ES-I3 (cell line): ENCODE measurements at regions not wholly inside any gene's neighbourhood (a gene's known extent, or its start where the extent isn't known, plus 50 kb on each side); places are given as distances from the start of the nearest gene placed in this dataset.

ENCODE experiments used
- H3K36me3 ChIP-seq: 2 replicates; pipeline ENCODE4 v1.6.1; 2013; ENCODE audit warnings: mild to moderate bottlenecking, low read length, control low read depth, moderate library complexity; ENCODE audit not compliant: insufficient read depth
- H3K4me1 ChIP-seq: 2 replicates; pipeline ENCODE4 v1.6.1; 2013; ENCODE audit warnings: mild to moderate bottlenecking, control low read depth, low read length; ENCODE audit not compliant: insufficient read depth
- H3K9ac ChIP-seq: 2 replicates; pipeline ENCODE4 v1.6.1; 2013; ENCODE audit warnings: low read depth, mild to moderate bottlenecking, low read length, moderate library complexity
- H3K9me3 ChIP-seq: 2 replicates; pipeline ENCODE4 v1.6.1; 2013; ENCODE audit warnings: mild to moderate bottlenecking, low read length, moderate library complexity; ENCODE audit not compliant: control insufficient read depth, insufficient read depth

DNA sequence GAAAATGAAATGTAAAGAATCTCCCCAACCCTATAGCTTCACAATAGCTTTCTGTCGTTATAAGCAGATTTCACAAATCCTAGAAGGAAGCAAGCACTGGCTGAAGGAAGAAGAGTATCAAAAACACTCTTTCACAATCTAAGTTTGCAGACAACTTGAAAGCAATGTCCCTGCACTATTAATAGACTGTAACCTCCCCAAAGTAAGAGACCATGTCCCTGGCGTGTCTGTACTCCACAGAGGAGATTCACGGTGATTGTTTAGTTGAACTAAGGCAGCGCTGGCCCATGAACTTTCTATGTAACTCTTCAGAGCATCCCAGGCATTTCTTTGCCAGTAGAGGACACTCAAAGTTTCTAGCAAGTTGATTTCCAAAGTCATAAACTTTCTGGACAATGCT is 128.0 kb upstream of the HNRNPA3 start:
- Histone ChIP-seq H3K9me3 (no peaks in the 10 kb centered on the region), H3K36me3 (no peaks in the 10 kb centered on the region), H3K9ac (no peak overlapping the region), H3K4me1 (no peaks in the 10 kb centered on the region)

GRCh38 chr2:177088529-177088928 is 124.1 kb upstream of the HNRNPA3 start:
- Histone ChIP-seq H3K4me1 (no peaks in the 10 kb centered on the region), H3K36me3 (no peaks in the 10 kb centered on the region), H3K9me3 (no peaks in the 10 kb centered on the region; the same call in 1 of the 2 replicates), H3K9ac (no peak overlapping the region)

DNA sequence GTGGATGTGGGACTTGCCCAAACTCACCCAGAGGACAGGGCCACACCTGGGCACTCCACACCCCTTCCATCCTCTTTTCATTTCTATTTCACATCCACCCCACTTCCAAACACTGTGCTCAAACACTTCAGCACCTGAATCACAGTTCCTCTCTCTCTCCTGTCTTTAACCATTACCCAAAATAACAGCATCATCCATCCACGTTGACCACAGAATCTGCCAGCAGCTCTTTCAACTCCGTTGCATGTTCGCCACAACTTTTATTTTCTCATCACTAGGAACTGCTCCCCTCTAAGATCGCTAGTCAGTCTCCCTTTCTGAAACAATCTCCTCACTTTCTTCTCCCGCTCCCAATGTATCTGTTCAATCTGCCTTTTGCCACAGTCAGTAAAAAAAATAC is 121.6 kb upstream of the HNRNPA3 start:
- H3K9ac ChIP-seq, result no peak overlapping the region

DNA sequence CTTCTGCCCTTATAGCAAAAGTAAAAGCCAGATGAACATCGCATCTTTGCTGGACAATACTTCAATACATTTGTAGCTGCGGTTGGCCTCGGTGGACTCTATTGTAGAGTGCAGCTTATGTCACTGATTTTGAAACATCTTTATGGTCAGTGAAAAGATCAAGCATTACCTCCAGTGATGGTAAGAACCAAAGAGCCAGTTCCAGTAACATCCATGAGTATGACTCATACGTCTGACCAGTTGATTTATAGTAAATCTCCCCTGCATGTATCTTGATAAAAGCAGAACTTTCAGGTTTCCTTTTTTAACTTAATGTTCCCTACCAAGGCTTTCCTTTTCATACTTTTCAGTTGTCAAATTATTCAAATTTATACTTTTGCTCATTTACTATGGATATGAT is 119.2 kb upstream of the HNRNPA3 start:
- no peaks in the 10 kb centered on the region; the same call in none of the 2 replicates for H3K9me3 ChIP-seq
- no peaks in the 10 kb centered on the region for H3K36me3 ChIP-seq
- H3K4me1 ChIP-seq, result no peaks in the 10 kb centered on the region
- H3K9ac ChIP-seq, result no peak overlapping the region

More for the DNA sequence above, 121.6 kb upstream of the HNRNPA3 start:
- no peaks in the 10 kb centered on the region for H3K4me1 ChIP-seq
- H3K36me3 ChIP-seq, result no peaks in the 10 kb centered on the region
- H3K9me3 ChIP-seq, result no peaks in the 10 kb centered on the region; the same call in 1 of the 2 replicates

DNA sequence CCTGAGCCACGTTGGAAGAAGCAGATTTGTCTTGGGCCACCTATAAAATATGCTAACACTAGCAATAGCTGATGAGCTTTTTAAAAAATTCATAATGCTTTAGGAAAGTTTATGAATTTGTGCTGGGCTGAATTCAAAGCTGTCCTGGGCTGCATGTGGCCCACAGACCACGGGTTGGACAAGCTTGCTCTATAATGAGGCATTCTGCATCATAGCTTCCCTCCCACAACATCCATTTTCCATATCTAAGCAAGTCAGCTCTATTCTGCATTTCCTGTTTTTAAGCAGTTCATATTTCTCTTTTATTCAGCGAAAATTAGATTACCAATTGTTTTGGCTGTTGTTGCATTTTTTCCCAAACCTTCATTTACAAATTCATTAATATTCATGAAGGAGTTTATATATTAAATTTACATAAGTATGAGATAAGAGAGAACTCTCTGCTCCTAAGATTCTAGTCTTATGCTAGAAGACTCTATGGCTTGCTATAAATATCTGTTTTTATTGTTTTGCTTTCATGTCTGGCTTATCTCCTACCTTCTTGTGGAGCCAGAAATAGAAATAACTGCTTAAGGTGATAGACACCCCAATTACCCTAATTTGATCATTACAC is 114.5 kb upstream of the HNRNPA3 start:
- Histone ChIP-seq H3K4me1 (no peaks in the 10 kb centered on the region), H3K36me3 (no peaks in the 10 kb centered on the region), H3K9ac (no peak overlapping the region), H3K9me3 (peaks cover 12% of the 10 kb centered on the region)

DNA sequence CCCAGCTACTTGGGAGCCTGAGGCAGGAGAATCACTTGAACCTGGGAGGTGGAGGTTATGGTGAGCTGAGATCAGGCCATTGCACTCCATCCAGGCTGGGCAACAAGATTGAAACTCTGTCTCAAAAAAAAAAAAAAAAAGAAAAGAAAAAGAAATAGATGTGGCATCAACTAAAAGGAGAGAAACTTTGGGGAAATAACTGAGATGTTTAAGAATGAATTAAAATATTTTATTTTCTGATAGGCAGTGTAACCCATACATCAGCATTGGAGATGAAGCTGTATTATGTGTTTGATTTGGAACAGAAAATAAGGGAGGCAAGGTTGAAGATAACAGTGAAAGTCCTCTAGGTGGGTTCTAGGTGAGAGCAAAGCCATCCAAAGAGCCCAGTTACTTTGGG is 110.7 kb upstream of the HNRNPA3 start:
- Histone ChIP-seq H3K36me3 (no peaks in the 10 kb centered on the region), H3K9ac (no peak overlapping the region), H3K4me1 (no peaks in the 10 kb centered on the region), H3K9me3 (peaks cover 17% of the 10 kb centered on the region; the same call in 1 of the 2 replicates)

DNA sequence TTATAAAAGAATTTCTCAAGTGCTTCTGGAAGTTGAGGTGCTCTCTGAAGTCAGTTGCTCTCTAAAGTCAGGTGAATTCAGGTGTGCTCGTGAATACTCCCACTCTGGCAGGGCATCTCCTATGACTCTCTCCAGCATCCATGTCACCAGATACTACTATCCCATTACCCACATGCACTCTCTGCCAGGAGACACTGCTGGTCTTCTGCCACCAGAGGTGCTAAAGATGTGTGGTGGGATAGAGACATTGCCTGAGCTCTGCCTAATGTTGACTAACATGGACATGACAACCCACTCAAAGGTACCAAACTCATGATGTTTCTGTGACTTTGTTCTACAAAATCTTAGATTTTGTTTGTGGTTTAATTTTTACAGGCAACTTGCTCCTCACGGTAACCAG is 106.4 kb upstream of the HNRNPA3 start:
- Histone ChIP-seq H3K4me1 (no peaks in the 10 kb centered on the region), H3K36me3 (no peaks in the 10 kb centered on the region), H3K9ac (no peak overlapping the region), H3K9me3 (peaks cover 17% of the 10 kb centered on the region; the same call in 1 of the 2 replicates)

DNA sequence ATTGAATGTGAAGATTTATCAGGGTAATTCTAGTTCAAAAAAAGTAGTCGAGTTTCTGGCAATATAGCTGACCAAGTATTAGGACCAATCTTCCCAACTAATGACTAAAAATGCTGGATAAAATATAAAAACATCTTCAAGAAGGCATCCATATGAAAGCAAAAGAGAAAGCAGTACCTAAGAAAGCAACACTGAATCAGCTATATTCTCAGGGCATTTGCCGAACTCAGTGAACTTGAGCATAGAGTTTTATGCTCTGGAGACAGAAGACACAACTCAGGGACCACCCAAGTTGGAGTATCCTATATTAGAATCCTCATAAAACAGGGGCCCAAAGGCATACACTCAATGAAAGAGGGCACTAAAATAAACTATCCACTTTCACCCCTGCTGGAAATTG is 103.7 kb upstream of the HNRNPA3 start:
- Histone ChIP-seq H3K9ac (no peak overlapping the region), H3K36me3 (no peaks in the 10 kb centered on the region), H3K9me3 (peaks cover 2% of the 10 kb centered on the region; the same call in 1 of the 2 replicates), H3K4me1 (no peaks in the 10 kb centered on the region)

DNA sequence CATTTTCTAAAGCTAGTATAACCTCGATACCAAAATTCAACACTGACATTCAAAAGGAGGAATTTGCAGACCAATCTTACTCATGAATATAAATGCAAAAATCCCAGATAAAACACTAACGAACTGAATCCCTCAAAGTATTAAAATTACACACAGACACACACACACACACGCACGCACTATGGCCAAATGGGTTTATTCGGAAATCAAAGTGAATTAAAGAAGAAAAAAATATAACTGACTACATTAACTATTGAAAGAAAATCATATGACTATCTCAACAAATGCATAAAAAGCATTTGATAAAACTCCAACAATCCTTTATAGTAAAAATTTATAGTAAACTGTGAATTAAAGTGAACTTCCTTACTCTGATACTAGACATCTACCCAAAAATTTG is 97.9 kb upstream of the HNRNPA3 start:
- H3K36me3 ChIP-seq, result no peaks in the 10 kb centered on the region
- H3K9ac ChIP-seq, result no peak overlapping the region
- peaks cover 7% of the 10 kb centered on the region; the same call in 1 of the 2 replicates for H3K4me1 ChIP-seq
- no peaks in the 10 kb centered on the region for H3K9me3 ChIP-seq

GRCh38 chr2:177117755-177118154 is 94.8 kb upstream of the HNRNPA3 start:
- H3K9ac ChIP-seq, result no peak overlapping the region
- no peaks in the 10 kb centered on the region for H3K9me3 ChIP-seq
- H3K4me1 ChIP-seq, result peaks cover 7% of the 10 kb centered on the region; the same call in 1 of the 2 replicates
- H3K36me3 ChIP-seq, result no peaks in the 10 kb centered on the region

- H3K4me1 ChIP-seq, result peaks cover 7% of the 10 kb centered on the region; the same call in 1 of the 2 replicates
- H3K9me3 ChIP-seq, result no peaks in the 10 kb centered on the region
- H3K36me3 ChIP-seq, result no peaks in the 10 kb centered on the region
- H3K9ac ChIP-seq, result no peak overlapping the region
Observed at GRCh38 chr2:177118636-177119035, 94.0 kb upstream of the HNRNPA3 start.

DNA sequence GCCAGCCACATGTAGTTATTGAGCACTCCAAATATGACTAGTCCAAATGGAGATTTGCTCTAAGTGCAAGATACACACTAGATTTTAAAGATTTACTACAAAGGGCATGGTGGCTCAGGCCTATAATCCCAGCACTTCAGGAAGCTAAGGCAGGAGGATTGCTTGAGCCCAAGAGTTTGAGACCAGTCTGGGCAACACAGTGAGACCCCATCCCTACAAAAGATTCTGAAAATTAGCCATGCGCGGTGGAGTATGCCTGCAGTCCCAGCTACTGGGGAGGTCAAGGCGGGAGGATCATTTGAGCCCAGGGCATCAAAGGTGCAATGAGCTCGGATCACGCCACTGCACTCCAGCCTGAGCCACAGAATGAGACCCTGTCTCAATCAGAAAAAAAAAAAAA is 93.5 kb upstream of the HNRNPA3 start:
- Histone ChIP-seq H3K9ac (no peak overlapping the region), H3K9me3 (no peaks in the 10 kb centered on the region), H3K36me3 (no peaks in the 10 kb centered on the region), H3K4me1 (peaks cover 7% of the 10 kb centered on the region; the same call in 1 of the 2 replicates)

GRCh38 chr2:177123048-177123447 is 89.5 kb upstream of the HNRNPA3 start:
- no peaks in the 10 kb centered on the region for H3K9me3 ChIP-seq
- H3K36me3 ChIP-seq, result no peaks in the 10 kb centered on the region
- no peak overlapping the region for H3K9ac ChIP-seq
- H3K4me1 ChIP-seq, result peaks cover 7% of the 10 kb centered on the region; the same call in 1 of the 2 replicates

- Histone ChIP-seq H3K36me3 (no peaks in the 10 kb centered on the region), H3K4me1 (no peaks in the 10 kb centered on the region), H3K9ac (no peak overlapping the region), H3K9me3 (no peaks in the 10 kb centered on the region)
Observed at GRCh38 chr2:177124371-177124770, 88.2 kb upstream of the HNRNPA3 start.

DNA sequence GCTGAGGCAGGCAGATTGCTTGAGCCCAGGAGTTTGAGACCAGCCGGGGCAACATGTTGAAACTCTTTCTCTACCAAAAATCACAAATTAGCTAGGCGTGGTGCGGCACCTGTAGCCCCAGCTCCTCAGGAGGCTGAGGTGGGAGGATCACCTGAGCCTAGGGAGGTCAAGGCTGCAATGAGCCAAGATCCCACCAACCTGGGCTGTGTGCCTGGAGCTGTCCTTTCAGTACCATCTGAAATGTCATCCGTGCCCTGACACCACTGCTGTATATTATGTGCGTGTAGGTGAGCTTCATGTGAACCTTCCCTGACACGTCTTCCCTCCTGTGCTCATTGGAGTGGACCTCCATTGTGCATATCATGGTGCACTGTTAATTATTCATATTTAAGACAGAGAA is 84.8 kb upstream of the HNRNPA3 start:
- Histone ChIP-seq H3K4me1 (no peaks in the 10 kb centered on the region), H3K36me3 (no peaks in the 10 kb centered on the region), H3K9ac (no peak overlapping the region), H3K9me3 (no peaks in the 10 kb centered on the region)
